GM23338 (cell line): ENCODE measurements at regions not wholly inside any gene's neighbourhood (a gene's known extent, or its start where the extent isn't known, plus 50 kb on each side); places are given as distances from the start of the nearest gene placed in this dataset.

Experiments used
- JUNB ChIP-seq: IDR thresholded peaks from one replicate; pipeline ENCODE4 v1.6.1; 2016; ENCODE audit warnings: antibody characterized with exemption; ENCODE audit not compliant: unreplicated experiment
- STAT1 ChIP-seq: IDR thresholded peaks from one replicate; pipeline ENCODE4 v1.6.1; 2016; ENCODE audit warnings: antibody characterized with exemption; ENCODE audit not compliant: unreplicated experiment
- ZNF114 ChIP-seq: fragments of 250-450 bp; sonication (Bioruptor Pico); IDR thresholded peaks from 2 replicates; pipeline ENCODE4 v1.5.0; 2020; ENCODE audit warnings: mild to moderate bottlenecking, moderate library complexity
- ZNF331 ChIP-seq: fragments of 250-450 bp; sonication (Bioruptor Pico); IDR thresholded peaks from 2 replicates; pipeline ENCODE4 v1.5.0; 2020; ENCODE audit warnings: low read depth, mild to moderate bottlenecking, moderate library complexity
- TF ChIP-seq, protein P1 (sequence below): fragments of 250-450 bp; sonication (Bioruptor Pico); IDR thresholded peaks from 2 replicates; pipeline ENCODE4 v1.5.0; 2020; ENCODE audit warnings: mild to moderate bottlenecking, moderate library complexity
- TF ChIP-seq, protein P2 (sequence below): IDR thresholded peaks from 2 replicates; pipeline ENCODE4 v1.6.1; 2016; ENCODE audit warnings: antibody characterized with exemption
- TF ChIP-seq, protein P3 (sequence below), 2 experiments: fragments of 200-600 bp in 1 of 2; sonication (generic) in 1 of 2; conservative IDR thresholded peaks; 2 replicates each; pipeline versions ENCODE4 v1.5.1 to v1.6.1; 2016 to 2017; ENCODE audit warnings: antibody characterized with exemption in 2 of 2, low read depth in 2 of 2, mild to moderate bottlenecking in 2 of 2, moderate library complexity in 1 of 2

DNA sequence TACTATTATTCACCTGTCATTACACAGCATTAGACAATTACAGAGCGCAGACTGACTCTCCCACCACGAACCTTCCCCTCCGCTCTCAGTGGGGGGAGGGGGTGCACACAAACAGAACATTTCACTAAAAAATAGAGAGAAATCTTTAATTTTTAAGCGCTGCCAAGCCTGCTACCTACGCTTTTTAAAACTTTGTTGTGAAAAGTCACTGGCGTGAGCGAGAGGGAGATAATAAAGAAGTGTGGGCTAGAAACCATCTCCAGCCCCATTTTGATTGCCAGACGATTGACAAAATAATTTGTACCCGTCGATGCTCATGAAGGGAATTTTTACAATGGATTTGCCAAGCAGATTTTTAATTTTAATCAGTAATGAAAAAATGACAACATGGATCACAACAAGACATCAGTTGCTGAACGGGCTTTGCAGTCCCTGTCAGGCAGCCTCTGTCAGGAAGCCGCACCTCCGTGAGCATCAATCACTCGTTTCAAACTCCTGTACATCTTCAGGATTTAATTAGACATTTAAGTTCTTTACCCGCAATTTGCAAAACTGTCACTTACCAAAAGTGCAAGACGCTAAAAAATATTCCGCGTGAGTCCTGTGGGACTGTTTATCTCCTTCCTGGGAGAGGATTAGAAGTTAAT is 209.1 kb downstream of the BCL11B start (continued):
- TF ChIP-seq, protein P1, sequence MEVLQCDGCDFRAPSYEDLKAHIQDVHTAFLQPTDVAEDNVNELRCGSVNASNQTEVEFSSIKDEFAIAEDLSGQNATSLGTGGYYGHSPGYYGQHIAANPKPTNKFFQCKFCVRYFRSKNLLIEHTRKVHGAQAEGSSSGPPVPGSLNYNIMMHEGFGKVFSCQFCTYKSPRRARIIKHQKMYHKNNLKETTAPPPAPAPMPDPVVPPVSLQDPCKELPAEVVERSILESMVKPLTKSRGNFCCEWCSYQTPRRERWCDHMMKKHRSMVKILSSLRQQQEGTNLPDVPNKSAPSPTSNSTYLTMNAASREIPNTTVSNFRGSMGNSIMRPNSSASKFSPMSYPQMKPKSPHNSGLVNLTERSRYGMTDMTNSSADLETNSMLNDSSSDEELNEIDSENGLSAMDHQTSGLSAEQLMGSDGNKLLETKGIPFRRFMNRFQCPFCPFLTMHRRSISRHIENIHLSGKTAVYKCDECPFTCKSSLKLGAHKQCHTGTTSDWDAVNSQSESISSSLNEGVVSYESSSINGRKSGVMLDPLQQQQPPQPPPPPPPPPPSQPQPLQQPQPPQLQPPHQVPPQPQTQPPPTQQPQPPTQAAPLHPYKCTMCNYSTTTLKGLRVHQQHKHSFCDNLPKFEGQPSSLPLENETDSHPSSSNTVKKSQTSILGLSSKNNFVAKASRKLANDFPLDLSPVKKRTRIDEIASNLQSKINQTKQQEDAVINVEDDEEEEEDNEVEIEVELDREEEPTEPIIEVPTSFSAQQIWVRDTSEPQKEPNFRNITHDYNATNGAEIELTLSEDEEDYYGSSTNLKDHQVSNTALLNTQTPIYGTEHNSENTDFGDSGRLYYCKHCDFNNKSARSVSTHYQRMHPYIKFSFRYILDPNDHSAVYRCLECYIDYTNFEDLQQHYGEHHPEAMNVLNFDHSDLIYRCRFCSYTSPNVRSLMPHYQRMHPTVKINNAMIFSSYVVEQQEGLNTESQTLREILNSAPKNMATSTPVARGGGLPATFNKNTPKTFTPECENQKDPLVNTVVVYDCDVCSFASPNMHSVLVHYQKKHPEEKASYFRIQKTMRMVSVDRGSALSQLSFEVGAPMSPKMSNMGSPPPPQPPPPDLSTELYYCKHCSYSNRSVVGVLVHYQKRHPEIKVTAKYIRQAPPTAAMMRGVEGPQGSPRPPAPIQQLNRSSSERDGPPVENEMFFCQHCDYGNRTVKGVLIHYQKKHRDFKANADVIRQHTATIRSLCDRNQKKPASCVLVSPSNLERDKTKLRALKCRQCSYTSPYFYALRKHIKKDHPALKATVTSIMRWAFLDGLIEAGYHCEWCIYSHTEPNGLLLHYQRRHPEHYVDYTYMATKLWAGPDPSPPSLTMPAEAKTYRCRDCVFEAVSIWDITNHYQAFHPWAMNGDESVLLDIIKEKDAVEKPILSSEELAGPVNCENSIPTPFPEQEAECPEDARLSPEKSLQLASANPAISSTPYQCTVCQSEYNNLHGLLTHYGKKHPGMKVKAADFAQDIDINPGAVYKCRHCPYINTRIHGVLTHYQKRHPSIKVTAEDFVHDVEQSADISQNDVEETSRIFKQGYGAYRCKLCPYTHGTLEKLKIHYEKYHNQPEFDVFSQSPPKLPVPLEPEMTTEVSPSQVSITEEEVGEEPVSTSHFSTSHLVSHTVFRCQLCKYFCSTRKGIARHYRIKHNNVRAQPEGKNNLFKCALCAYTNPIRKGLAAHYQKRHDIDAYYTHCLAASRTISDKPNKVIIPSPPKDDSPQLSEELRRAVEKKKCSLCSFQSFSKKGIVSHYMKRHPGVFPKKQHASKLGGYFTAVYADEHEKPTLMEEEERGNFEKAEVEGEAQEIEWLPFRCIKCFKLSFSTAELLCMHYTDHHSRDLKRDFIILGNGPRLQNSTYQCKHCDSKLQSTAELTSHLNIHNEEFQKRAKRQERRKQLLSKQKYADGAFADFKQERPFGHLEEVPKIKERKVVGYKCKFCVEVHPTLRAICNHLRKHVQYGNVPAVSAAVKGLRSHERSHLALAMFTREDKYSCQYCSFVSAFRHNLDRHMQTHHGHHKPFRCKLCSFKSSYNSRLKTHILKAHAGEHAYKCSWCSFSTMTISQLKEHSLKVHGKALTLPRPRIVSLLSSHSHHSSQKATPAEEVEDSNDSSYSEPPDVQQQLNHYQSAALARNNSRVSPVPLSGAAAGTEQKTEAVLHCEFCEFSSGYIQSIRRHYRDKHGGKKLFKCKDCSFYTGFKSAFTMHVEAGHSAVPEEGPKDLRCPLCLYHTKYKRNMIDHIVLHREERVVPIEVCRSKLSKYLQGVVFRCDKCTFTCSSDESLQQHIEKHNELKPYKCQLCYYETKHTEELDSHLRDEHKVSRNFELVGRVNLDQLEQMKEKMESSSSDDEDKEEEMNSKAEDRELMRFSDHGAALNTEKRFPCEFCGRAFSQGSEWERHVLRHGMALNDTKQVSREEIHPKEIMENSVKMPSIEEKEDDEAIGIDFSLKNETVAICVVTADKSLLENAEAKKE (CRISPR knock-in tag), result no peak
- TF ChIP-seq JUNB (no peak), ZNF331 (no peak), ZNF114 (CRISPR knock-in tag) (no peak), STAT1 (no peak)
- TF ChIP-seq, protein P2, sequence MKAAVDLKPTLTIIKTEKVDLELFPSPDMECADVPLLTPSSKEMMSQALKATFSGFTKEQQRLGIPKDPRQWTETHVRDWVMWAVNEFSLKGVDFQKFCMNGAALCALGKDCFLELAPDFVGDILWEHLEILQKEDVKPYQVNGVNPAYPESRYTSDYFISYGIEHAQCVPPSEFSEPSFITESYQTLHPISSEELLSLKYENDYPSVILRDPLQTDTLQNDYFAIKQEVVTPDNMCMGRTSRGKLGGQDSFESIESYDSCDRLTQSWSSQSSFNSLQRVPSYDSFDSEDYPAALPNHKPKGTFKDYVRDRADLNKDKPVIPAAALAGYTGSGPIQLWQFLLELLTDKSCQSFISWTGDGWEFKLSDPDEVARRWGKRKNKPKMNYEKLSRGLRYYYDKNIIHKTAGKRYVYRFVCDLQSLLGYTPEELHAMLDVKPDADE, result no peak
- TF ChIP-seq, protein P3, sequence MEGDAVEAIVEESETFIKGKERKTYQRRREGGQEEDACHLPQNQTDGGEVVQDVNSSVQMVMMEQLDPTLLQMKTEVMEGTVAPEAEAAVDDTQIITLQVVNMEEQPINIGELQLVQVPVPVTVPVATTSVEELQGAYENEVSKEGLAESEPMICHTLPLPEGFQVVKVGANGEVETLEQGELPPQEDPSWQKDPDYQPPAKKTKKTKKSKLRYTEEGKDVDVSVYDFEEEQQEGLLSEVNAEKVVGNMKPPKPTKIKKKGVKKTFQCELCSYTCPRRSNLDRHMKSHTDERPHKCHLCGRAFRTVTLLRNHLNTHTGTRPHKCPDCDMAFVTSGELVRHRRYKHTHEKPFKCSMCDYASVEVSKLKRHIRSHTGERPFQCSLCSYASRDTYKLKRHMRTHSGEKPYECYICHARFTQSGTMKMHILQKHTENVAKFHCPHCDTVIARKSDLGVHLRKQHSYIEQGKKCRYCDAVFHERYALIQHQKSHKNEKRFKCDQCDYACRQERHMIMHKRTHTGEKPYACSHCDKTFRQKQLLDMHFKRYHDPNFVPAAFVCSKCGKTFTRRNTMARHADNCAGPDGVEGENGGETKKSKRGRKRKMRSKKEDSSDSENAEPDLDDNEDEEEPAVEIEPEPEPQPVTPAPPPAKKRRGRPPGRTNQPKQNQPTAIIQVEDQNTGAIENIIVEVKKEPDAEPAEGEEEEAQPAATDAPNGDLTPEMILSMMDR (conservative IDR thresholded peaks at IDR 0.05; ENCODE audit: low read depth in 2 of 2), result no peak
